PFSK-1 (cell line): ENCODE measurements at regions not wholly inside any gene's neighbourhood (a gene's known extent, or its start where the extent isn't known, plus 50 kb on each side); places are given as distances from the start of the nearest gene placed in this dataset.

Experiments
- FOXP2 ChIP-seq: optimal IDR thresholded peaks from 2 replicates; pipeline ENCODE3; 2011; ENCODE audit warnings: borderline replicate concordance, control low read depth, inconsistent platforms; ENCODE audit not compliant: insufficient read depth; ENCODE audit errors: extremely low read length, extremely low read depth
- POLR2AphosphoS5 ChIP-seq: IDR thresholded peaks from 2 replicates; pipeline ENCODE4 v1.6.1; 2012; ENCODE audit warnings: low read depth, mild to moderate bottlenecking, control low read depth, low read length, moderate library complexity
- TAF1 ChIP-seq: IDR thresholded peaks from 2 replicates; pipeline ENCODE4 v1.6.1; 2012; ENCODE audit warnings: low read length, control low read depth, borderline replicate concordance; ENCODE audit not compliant: insufficient read depth
- TF ChIP-seq, protein P1 (sequence below), 2 experiments: IDR thresholded peaks; 2 replicates each; pipeline versions ENCODE4 v1.6.1 to v1.8.0; 2011 to 2012; ENCODE audit warnings: low read depth in 2 of 2, low read length in 2 of 2, control low read depth in 1 of 2, inconsistent platforms in 1 of 2, mild to moderate bottlenecking in 1 of 2, moderate library complexity in 1 of 2; ENCODE audit not compliant: insufficient read depth in 1 of 2

DNA sequence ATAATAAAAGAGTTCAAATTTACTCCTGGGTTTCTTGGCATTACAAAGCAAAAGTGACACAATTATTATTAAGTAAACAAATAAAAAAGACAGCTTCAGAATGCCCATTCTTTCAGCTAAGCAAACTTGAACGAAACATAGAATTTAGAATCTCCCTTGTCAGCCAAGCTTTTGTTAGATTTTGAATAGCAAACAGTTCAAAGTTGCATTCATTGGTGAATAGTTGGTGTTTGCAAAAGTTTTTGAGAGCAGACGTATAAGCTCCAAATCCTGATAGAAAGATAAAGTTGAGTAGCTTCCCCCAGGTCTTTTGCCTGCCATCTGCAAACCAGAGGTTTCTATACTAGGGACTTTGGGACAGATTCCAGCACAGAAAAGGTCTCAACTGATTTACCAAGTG lies 434.3 kb upstream of the TNP1 start:
- TF ChIP-seq, protein P1, sequence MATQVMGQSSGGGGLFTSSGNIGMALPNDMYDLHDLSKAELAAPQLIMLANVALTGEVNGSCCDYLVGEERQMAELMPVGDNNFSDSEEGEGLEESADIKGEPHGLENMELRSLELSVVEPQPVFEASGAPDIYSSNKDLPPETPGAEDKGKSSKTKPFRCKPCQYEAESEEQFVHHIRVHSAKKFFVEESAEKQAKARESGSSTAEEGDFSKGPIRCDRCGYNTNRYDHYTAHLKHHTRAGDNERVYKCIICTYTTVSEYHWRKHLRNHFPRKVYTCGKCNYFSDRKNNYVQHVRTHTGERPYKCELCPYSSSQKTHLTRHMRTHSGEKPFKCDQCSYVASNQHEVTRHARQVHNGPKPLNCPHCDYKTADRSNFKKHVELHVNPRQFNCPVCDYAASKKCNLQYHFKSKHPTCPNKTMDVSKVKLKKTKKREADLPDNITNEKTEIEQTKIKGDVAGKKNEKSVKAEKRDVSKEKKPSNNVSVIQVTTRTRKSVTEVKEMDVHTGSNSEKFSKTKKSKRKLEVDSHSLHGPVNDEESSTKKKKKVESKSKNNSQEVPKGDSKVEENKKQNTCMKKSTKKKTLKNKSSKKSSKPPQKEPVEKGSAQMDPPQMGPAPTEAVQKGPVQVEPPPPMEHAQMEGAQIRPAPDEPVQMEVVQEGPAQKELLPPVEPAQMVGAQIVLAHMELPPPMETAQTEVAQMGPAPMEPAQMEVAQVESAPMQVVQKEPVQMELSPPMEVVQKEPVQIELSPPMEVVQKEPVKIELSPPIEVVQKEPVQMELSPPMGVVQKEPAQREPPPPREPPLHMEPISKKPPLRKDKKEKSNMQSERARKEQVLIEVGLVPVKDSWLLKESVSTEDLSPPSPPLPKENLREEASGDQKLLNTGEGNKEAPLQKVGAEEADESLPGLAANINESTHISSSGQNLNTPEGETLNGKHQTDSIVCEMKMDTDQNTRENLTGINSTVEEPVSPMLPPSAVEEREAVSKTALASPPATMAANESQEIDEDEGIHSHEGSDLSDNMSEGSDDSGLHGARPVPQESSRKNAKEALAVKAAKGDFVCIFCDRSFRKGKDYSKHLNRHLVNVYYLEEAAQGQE (IDR thresholded peaks at IDR 0.05; ENCODE audit: insufficient read depth in 1 of 2, low read depth in 2 of 2, low read length in 2 of 2) = no peak
- TF ChIP-seq TAF1 (no peak), FOXP2 (no peak), POLR2AphosphoS5 (no peak)
